ENCODE measurements at regions not wholly inside any gene's neighbourhood (a gene's known extent, or its start where the extent isn't known, plus 50 kb on each side); places are given as distances from the start of the nearest gene placed in this dataset.

GRCh38 chr1:228867108-228867950 lies 132.1 kb downstream of the RHOU start:
- TF ChIP-seq CTCF (IDR thresholded peaks at IDR 0.05; ENCODE audit: low read depth, low read length, missing control alignments), result no peak
- H3K4me3 ChIP-seq (replicated peaks; ENCODE audit: low read depth, low read length), result no peak overlapping the region
- DNase-seq (ENCODE audit: extremely low read depth, low read depth), result no peak

- no peak overlapping the region for H3K4me3 ChIP-seq (replicated peaks; ENCODE audit: low read depth, low read length)
- no peak for TF ChIP-seq CTCF (IDR thresholded peaks at IDR 0.05; ENCODE audit: low read depth, low read length, missing control alignments)
- no peak for DNase-seq (ENCODE audit: extremely low read depth, low read depth)
Observed at GRCh38 chr1:228867951-228868730, 132.9 kb downstream of the RHOU start.

GRCh38 chr1:228868731-228869024 lies 133.4 kb downstream of the RHOU start:
- no peak overlapping the region for H3K4me3 ChIP-seq (replicated peaks; ENCODE audit: low read depth, low read length)
- no peak for DNase-seq (ENCODE audit: extremely low read depth, low read depth)
- TF ChIP-seq CTCF (IDR thresholded peaks at IDR 0.05; ENCODE audit: low read depth, low read length, missing control alignments), result no peak

- H3K4me3 ChIP-seq (replicated peaks; ENCODE audit: low read depth, low read length), result no peak overlapping the region
- DNase-seq (ENCODE audit: extremely low read depth, low read depth), result no peak
- TF ChIP-seq CTCF (IDR thresholded peaks at IDR 0.05; ENCODE audit: low read depth, low read length, missing control alignments), result no peak
Observed at GRCh38 chr1:228869312-228869824, 134.1 kb downstream of the RHOU start.

- no peak for TF ChIP-seq CTCF (IDR thresholded peaks at IDR 0.05; ENCODE audit: low read depth, low read length, missing control alignments)
- H3K4me3 ChIP-seq (replicated peaks; ENCODE audit: low read depth, low read length), result no peak overlapping the region
- no peak for DNase-seq (ENCODE audit: extremely low read depth, low read depth)
Observed at GRCh38 chr1:228870041-228870713, 134.9 kb downstream of the RHOU start.

GRCh38 chr1:228871314-228872061 lies 136.2 kb downstream of the RHOU start:
- no peak for DNase-seq (ENCODE audit: extremely low read depth, low read depth)
- no peak for TF ChIP-seq CTCF (IDR thresholded peaks at IDR 0.05; ENCODE audit: low read depth, low read length, missing control alignments)
- H3K4me3 ChIP-seq (replicated peaks; ENCODE audit: low read depth, low read length), result no peak overlapping the region

Data from HFF-Myc (cell line).